GM12875 (cell line): ENCODE measurements at regions not wholly inside any gene's neighbourhood (a gene's known extent, or its start where the extent isn't known, plus 50 kb on each side); places are given as distances from the start of the nearest gene placed in this dataset.

Experiments used
- H3K4me3 ChIP-seq: one replicate; pipeline ENCODE4 v1.5.1; 2011; ENCODE audit warnings: low read depth, low read length, control low read depth
- TF ChIP-seq, protein P1 (sequence below): IDR thresholded peaks from 2 replicates; pipeline ENCODE4 v1.5.1; 2011; ENCODE audit warnings: low read depth, mild to moderate bottlenecking, control low read depth, inconsistent platforms, low read length, moderate library complexity, borderline replicate concordance; ENCODE audit not compliant: insufficient read depth

DNA sequence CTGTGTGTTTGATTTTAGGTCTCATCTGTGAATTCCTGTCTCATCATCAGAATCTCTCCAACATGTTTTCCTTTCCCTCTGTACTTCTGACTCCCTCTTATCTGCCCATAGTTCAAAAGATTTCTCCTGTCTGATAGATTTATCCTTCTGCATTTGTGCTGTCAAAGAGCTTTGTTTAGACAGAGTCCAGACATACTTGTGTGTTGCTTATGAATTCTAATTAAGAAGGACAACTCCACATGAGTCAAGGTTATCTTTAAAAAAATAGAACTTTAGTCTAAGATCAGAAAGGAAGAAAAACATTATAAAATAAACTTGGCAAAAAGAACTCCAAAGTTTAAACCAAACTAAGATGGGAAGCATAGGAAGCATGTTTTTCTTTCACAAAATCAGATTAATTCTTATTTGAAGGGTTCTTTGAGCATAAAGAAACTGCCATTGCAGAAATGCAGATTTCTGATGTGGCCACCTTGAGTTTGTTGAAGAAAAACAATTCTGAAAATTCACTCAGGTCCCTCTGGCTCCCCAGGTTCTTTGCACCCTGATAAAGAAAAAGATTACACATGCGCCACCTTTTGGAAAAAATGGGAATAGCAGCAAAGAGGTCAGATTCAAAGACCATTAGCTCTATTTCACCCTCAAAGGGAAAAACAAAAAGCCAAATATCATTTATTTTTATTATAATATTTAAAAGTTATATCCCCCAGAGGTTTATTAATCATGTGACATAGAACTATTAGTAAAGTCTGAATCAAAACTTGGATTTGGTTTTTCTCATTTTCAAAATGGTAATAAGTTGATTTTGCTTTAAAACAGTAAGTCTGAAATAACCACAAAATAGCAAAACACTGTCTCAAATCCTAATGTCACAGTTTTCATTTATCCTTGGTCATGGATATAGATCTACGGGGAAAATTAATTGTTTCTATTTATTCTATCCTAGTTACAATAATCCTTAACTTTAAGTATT lies 143.7 kb upstream of the DCN start:
- no peak overlapping the region for H3K4me3 ChIP-seq
- TF ChIP-seq, protein P1, sequence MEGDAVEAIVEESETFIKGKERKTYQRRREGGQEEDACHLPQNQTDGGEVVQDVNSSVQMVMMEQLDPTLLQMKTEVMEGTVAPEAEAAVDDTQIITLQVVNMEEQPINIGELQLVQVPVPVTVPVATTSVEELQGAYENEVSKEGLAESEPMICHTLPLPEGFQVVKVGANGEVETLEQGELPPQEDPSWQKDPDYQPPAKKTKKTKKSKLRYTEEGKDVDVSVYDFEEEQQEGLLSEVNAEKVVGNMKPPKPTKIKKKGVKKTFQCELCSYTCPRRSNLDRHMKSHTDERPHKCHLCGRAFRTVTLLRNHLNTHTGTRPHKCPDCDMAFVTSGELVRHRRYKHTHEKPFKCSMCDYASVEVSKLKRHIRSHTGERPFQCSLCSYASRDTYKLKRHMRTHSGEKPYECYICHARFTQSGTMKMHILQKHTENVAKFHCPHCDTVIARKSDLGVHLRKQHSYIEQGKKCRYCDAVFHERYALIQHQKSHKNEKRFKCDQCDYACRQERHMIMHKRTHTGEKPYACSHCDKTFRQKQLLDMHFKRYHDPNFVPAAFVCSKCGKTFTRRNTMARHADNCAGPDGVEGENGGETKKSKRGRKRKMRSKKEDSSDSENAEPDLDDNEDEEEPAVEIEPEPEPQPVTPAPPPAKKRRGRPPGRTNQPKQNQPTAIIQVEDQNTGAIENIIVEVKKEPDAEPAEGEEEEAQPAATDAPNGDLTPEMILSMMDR: peak; percentile 63

DNA sequence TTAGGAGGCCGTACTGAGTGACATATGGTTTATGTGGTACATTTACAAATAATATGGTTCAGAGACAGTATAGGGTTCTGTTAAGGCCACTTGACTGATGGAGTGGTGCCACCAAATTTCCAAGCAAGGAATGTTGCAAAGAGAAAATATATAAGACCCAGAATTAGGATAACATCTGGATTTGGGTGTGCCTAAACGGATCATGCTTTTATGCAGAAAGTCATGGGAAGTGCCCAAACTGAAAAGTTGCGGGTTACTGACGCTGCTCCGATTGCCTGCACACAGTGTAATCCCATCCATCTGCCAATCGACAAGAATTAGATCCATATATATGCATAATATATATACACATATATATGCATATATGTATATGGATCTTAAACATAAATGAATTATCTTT lies 138.4 kb upstream of the DCN start:
- TF ChIP-seq, protein P1: no peak
- H3K4me3 ChIP-seq: no peak overlapping the region

DNA sequence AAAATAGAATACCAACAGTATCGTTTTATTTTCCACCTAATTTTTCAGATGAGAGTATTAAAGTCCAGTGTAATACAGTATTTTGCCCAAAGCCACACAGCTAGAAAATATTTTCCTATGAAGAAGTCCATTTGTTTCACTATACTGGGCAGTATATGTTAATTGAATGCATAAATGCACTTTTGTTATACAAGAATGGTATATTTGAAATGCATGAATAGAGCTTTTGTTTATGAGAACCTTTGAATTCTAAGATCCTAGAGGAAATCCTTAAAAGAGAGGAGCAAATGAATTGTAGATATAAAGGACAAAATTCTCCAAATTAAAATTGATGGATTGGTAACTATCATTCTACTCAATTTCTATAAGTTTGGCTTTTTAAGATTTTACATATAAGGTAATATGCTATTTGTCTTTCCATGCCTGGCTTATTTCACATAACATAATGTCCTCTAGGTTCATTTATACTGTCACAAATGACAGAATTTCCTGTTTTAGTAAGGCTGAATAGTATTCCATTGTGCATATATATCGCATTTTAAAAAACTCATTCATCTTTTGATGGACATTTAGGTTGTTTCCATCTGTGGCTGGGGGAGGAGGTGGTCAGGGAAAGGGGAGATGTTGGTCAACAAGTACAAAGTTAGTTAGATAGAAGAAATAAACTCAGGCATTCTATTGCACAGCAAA lies 136.6 kb upstream of the DCN start:
- no peak overlapping the region for H3K4me3 ChIP-seq
- TF ChIP-seq, protein P1: no peak

DNA sequence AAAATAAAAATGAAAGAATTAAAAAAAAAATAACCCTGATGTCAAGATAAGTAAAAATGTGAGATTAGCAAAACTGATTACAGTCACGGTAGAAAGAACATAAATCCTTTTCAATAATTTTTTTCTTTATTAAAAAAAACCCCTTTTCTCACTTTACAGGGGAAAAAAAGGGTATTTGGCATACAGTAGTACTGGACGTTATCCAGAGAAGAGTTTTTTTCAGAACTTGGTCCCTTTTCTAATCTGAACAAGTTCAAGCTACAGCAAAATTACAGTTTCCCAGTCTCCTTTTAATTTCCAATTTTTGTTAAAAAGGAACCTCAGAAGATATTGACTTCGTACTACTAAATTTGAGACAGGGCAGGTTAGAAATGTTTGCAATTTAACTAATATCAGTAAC lies 134.7 kb upstream of the DCN start:
- TF ChIP-seq, protein P1: no peak
- no peak overlapping the region for H3K4me3 ChIP-seq

DNA sequence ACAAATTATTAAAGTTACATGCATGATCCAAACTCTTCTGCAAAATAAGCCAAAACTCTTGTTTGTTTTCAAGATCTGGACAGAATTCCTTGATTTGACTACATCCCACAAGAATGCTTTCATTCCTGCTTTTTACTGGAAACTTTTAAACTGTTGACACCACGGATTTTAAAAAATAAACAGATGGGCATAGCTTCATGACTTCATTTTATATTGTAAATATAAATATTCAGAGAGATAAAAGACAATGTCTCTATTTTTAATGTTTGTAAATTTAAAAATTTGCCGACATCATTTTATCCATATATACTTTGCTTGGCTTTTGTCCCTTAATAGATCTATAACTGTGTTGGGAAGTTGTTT lies 134.3 kb upstream of the DCN start:
- TF ChIP-seq, protein P1: no peak
- H3K4me3 ChIP-seq: no peak overlapping the region

DNA sequence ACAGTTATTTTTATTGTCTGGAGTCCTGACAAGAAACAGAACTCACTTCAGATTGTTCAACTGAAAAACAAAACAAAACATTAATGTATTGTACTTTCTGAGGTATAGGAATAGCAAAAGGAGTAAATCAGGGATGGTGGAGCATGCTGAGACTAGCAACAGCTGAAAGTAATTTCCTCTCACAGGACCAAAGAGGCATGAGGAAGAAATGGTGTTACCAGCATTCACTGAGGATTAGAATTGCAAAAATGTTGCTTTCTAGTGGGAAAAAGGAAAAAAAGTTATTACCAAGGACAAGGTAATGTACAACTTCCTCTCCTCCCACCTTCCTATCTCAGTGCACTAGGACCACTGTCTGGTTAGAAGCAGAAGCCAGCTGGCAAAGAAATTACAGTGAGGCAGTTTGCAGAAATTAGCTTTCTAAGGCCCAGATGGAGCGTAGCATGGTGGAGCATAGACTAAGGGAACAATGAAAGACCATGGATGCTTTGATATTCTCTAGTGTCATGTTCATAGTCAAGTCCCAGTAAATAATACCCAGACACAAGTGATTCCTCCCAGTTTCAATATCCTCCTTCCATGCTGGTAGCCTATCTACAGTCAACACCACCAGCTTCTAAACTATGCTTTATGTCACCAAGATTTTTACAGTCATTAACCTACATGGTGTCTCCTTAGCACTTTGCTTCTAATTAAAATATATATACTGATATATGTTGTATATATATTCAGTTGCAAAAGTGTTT lies 133.7 kb upstream of the DCN start:
- H3K4me3 ChIP-seq: no peak overlapping the region
- TF ChIP-seq, protein P1: no peak
